ENCODE measurements at regions not wholly inside any gene's neighbourhood (a gene's known extent, or its start where the extent isn't known, plus 50 kb on each side); places are given as distances from the start of the nearest gene placed in this dataset.

DNA sequence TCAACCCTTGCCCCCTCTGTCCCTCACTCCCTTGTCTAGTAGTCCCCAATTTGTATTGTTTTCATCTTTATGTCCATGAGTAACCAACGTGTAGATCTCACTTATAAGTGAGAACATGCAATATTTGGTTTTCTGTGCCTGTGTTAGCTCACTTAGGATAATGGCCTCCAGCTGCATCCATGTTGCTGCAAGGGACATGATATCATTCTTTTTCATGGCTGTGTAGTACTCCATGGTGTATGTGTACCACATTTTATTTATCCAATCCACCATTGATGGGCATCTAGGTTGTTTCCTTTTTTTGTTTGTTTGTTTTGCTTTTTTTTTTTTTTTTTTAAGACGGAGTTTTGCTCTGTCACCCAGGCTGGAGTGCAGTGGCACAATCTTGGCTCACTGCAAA lies 63.0 kb upstream of the HS3ST4 start:
- H3K27ac ChIP-seq (ENCODE audit: low read depth, low read length), result no peak overlapping the region
- no peaks in the 10 kb centered on the region for H3K79me2 ChIP-seq (ENCODE audit: insufficient read depth, low read length)
- no peak overlapping the region for H3K4me3 ChIP-seq (replicated peaks in 1 of 2; ENCODE audit: low read depth in 1 of 2, low read length in 2 of 2)
- ChIA-PET CTCF (no interaction called here), POLR2A (no interaction called here), RAD21 (ENCODE audit: low non-redundant PET in 1 of 2, low total read pairs in 2 of 2, uncharacterized antibody in 2 of 2, unreplicated experiment in 2 of 2) (no interaction called here)
- H3K9me3 ChIP-seq (ENCODE audit: control insufficient read depth in 1 of 2, insufficient read depth in 1 of 2, low read depth in 1 of 2, low read length in 2 of 2), result peaks cover 0 to 3% of the 10 kb centered on the region in 2 experiments; a peak in 1 of 4 replicates
- TF ChIP-seq, protein P1, sequence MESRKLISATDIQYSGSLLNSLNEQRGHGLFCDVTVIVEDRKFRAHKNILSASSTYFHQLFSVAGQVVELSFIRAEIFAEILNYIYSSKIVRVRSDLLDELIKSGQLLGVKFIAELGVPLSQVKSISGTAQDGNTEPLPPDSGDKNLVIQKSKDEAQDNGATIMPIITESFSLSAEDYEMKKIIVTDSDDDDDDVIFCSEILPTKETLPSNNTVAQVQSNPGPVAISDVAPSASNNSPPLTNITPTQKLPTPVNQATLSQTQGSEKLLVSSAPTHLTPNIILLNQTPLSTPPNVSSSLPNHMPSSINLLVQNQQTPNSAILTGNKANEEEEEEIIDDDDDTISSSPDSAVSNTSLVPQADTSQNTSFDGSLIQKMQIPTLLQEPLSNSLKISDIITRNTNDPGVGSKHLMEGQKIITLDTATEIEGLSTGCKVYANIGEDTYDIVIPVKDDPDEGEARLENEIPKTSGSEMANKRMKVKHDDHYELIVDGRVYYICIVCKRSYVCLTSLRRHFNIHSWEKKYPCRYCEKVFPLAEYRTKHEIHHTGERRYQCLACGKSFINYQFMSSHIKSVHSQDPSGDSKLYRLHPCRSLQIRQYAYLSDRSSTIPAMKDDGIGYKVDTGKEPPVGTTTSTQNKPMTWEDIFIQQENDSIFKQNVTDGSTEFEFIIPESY (IDR thresholded peaks at IDR 0.05; ENCODE audit: extremely low read depth, insufficient replicate concordance, low read length), result no peak
- TF ChIP-seq EZH2 (IDR thresholded peaks at IDR 0.05) (no peak), YY1 (IDR thresholded peaks at IDR 0.05; ENCODE audit: extremely low read depth, insufficient replicate concordance, low read depth, low read length) (no peak), EZH2phosphoT487 (IDR thresholded peaks at IDR 0.05; ENCODE audit: borderline replicate concordance) (no peak), ZFX (IDR thresholded peaks at IDR 0.05) (no peak), RAD21 (IDR thresholded peaks at IDR 0.05; ENCODE audit: low read depth) (no peak)
- TF ChIP-seq, protein P2, sequence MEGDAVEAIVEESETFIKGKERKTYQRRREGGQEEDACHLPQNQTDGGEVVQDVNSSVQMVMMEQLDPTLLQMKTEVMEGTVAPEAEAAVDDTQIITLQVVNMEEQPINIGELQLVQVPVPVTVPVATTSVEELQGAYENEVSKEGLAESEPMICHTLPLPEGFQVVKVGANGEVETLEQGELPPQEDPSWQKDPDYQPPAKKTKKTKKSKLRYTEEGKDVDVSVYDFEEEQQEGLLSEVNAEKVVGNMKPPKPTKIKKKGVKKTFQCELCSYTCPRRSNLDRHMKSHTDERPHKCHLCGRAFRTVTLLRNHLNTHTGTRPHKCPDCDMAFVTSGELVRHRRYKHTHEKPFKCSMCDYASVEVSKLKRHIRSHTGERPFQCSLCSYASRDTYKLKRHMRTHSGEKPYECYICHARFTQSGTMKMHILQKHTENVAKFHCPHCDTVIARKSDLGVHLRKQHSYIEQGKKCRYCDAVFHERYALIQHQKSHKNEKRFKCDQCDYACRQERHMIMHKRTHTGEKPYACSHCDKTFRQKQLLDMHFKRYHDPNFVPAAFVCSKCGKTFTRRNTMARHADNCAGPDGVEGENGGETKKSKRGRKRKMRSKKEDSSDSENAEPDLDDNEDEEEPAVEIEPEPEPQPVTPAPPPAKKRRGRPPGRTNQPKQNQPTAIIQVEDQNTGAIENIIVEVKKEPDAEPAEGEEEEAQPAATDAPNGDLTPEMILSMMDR (IDR thresholded peaks at IDR 0.05 in 2 of 3, conservative IDR thresholded peaks at IDR 0.05 in 1 of 3; ENCODE audit: borderline replicate concordance in 1 of 3, insufficient read depth in 1 of 3, low read depth in 2 of 3, low read length in 2 of 3), result no peak
- TF ChIP-seq, protein P3, sequence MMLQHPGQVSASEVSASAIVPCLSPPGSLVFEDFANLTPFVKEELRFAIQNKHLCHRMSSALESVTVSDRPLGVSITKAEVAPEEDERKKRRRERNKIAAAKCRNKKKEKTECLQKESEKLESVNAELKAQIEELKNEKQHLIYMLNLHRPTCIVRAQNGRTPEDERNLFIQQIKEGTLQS (IDR thresholded peaks at IDR 0.05), result no peak
- no peaks in the 10 kb centered on the region for H4K20me1 ChIP-seq (ENCODE audit: insufficient read depth)
- no peaks in the 10 kb centered on the region for H3K27me3 ChIP-seq (ENCODE audit: insufficient read depth, low read length)
- intact Hi-C loops (cut with micrococcal nuclease), result no loop called here
- peaks cover 4 to 24% of the 10 kb centered on the region in 2 experiments for H3K4me1 ChIP-seq (ENCODE audit: control insufficient read depth in 1 of 2, insufficient read depth in 2 of 2, low read length in 2 of 2)
- no peaks in the 10 kb centered on the region for H3K9me2 ChIP-seq (ENCODE audit: insufficient read depth)
- no TSS peak for BruUV-seq (replicated peaks)
- no peak overlapping the region for H2AFZ ChIP-seq (ENCODE audit: low read depth, low read length, poor library complexity, severe bottlenecking)
- no peak for DNase-seq (ENCODE audit: low read depth, low spot score)
- no peak overlapping the region for H3K9ac ChIP-seq (ENCODE audit: low read length)
- ATAC-seq, result no peak
- no peak overlapping the region for H3K4me2 ChIP-seq (ENCODE audit: low read length)
- no peaks in the 10 kb centered on the region for H3K36me3 ChIP-seq (ENCODE audit: control insufficient read depth in 1 of 2, insufficient read depth in 2 of 2, low read length in 2 of 2)

Measured in HCT116 (cell line).